ENCODE measurements at regions not wholly inside any gene's neighbourhood (a gene's known extent, or its start where the extent isn't known, plus 50 kb on each side); places are given as distances from the start of the nearest gene placed in this dataset.

- no peak for TF ChIP-seq CTCF (conservative IDR thresholded peaks at IDR 0.05; ENCODE audit: control insufficient read depth, insufficient read depth, low read depth, low read length)
- no peak overlapping the region for H3K4me3 ChIP-seq (ENCODE audit: control insufficient read depth, low read depth, low read length)
These were observed 71.2 kb upstream of the SPDL1 start for GRCh38 chr5:169512385-169512784.

DNA sequence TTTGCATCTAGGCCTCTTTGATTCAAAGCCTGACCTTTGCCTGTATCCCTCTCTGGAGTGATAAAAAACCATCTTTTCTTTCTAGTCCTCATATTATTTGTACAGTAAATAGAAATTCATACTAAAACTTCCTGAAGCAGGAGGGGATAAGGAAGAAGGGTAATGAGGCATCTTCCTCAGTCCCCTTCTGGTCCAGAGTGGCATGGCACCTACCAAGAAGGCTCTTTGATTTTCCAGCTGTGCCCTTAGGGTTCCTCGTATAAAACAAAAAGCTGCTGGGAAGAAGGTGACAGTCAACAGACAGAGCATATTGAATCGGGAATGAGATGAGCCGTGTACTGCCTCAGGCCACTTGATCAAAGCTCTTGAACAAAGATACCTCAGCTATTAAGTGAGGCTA is 71.9 kb upstream of the SPDL1 start:
- peak; percentile 22 for TF ChIP-seq CTCF (conservative IDR thresholded peaks at IDR 0.05; ENCODE audit: control insufficient read depth, insufficient read depth, low read depth, low read length)
- DNase-seq (ENCODE audit: low read depth), result no peak
- no peak overlapping the region for H3K4me3 ChIP-seq (ENCODE audit: control insufficient read depth, low read depth, low read length)

More at GRCh38 chr5:169512385-169512784, 71.2 kb upstream of the SPDL1 start:
- DNase-seq (ENCODE audit: low read depth), result no peak

- no peak for TF ChIP-seq CTCF (conservative IDR thresholded peaks at IDR 0.05; ENCODE audit: control insufficient read depth, insufficient read depth, low read depth, low read length)
- DNase-seq (ENCODE audit: low read depth), result no peak
These were observed 76.5 kb upstream of the SPDL1 start for GRCh38 chr5:169507051-169507450.

GRCh38 chr5:169503886-169504285 is 79.7 kb upstream of the SPDL1 start:
- DNase-seq (ENCODE audit: low read depth), result no peak
- no peak overlapping the region for H3K4me3 ChIP-seq (ENCODE audit: control insufficient read depth, low read depth, low read length)
- TF ChIP-seq CTCF (conservative IDR thresholded peaks at IDR 0.05; ENCODE audit: control insufficient read depth, insufficient read depth, low read depth, low read length), result no peak

More at GRCh38 chr5:169507051-169507450, 76.5 kb upstream of the SPDL1 start:
- no peak overlapping the region for H3K4me3 ChIP-seq (ENCODE audit: control insufficient read depth, low read depth, low read length)

GRCh38 chr5:169499990-169500505 is 83.5 kb upstream of the SPDL1 start:
- DNase-seq (ENCODE audit: low read depth), result no peak
- TF ChIP-seq CTCF (conservative IDR thresholded peaks at IDR 0.05; ENCODE audit: control insufficient read depth, insufficient read depth, low read depth, low read length), result no peak
- H3K4me3 ChIP-seq (ENCODE audit: control insufficient read depth, low read depth, low read length), result no peak overlapping the region

GRCh38 chr5:169496878-169497277 is 86.7 kb upstream of the SPDL1 start:
- no peak for TF ChIP-seq CTCF (conservative IDR thresholded peaks at IDR 0.05; ENCODE audit: control insufficient read depth, insufficient read depth, low read depth, low read length)
- H3K4me3 ChIP-seq (ENCODE audit: control insufficient read depth, low read depth, low read length), result no peak overlapping the region
- DNase-seq (ENCODE audit: low read depth), result no peak
